ENCODE measurements at regions not wholly inside any gene's neighbourhood (a gene's known extent, or its start where the extent isn't known, plus 50 kb on each side); places are given as distances from the start of the nearest gene placed in this dataset.

GRCh38 chr13:73721571-73721970 is 412.6 kb downstream of the KLF12 start:
- CTCF ChIA-PET = interaction anchor here (1.2 kb wide), 1 partner anchor 566 kb away, joined by 3 read pairs; no protein-coding TSS in a partner anchor
- no peaks in the 10 kb centered on the region for H3K27me3 Mint-ChIP-seq
- POLR2A ChIA-PET = no interaction called here

GRCh38 chr13:73720216-73720840 is 413.9 kb downstream of the KLF12 start:
- no peak overlapping the region for H3K27ac Mint-ChIP-seq
- H3K36me3 Mint-ChIP-seq (ENCODE audit: low read depth) = peaks cover 4% of the 10 kb centered on the region
- POLR2A ChIA-PET = no interaction called here
- no peak for TF ChIP-seq CTCF (IDR thresholded peaks at IDR 0.05)
- peaks cover 41% of the 10 kb centered on the region for H3K4me1 Mint-ChIP-seq (ENCODE audit: low read depth)
- CTCF ChIA-PET = interaction anchor here (1.2 kb wide), 1 partner anchor 567 kb away, joined by 3 read pairs; no protein-coding TSS in a partner anchor
- no peaks in the 10 kb centered on the region for H3K27me3 Mint-ChIP-seq
- no peaks in the 10 kb centered on the region for H3K9me3 Mint-ChIP-seq
- DNase-seq (no peak), ATAC-seq (no peak)
- H3K4me3 Mint-ChIP-seq = no peak overlapping the region
- intact Hi-C loops (cut with micrococcal nuclease) = no loop called here

More at GRCh38 chr13:73721571-73721970, 412.6 kb downstream of the KLF12 start:
- peaks cover 29% of the 10 kb centered on the region for H3K4me1 Mint-ChIP-seq (ENCODE audit: low read depth)
- H3K4me3 Mint-ChIP-seq = no peak overlapping the region
- intact Hi-C loops (cut with micrococcal nuclease) = no loop called here
- H3K27ac Mint-ChIP-seq = no peak overlapping the region
- peaks cover 4% of the 10 kb centered on the region for H3K36me3 Mint-ChIP-seq (ENCODE audit: low read depth)
- DNase-seq (no peak), ATAC-seq (no peak)
- TF ChIP-seq CTCF (IDR thresholded peaks at IDR 0.05) = no peak
- no peaks in the 10 kb centered on the region for H3K9me3 Mint-ChIP-seq

- H3K27ac Mint-ChIP-seq = no peak overlapping the region
- ChIA-PET CTCF (interaction anchor here (1.3 kb wide), 1 partner anchor 10 kb away, joined by 4 read pairs; no protein-coding TSS in a partner anchor), POLR2A (no interaction called here)
- no peak for DNase-seq
- H3K9me3 Mint-ChIP-seq = no peaks in the 10 kb centered on the region
- no peak for ATAC-seq
- H3K4me1 Mint-ChIP-seq (ENCODE audit: low read depth) = peaks cover 55% of the 10 kb centered on the region
- no peaks in the 10 kb centered on the region for H3K27me3 Mint-ChIP-seq
- no peak for TF ChIP-seq CTCF (IDR thresholded peaks at IDR 0.05)
- intact Hi-C loops (cut with micrococcal nuclease) = no loop called here
- H3K4me3 Mint-ChIP-seq = no peak overlapping the region
- peaks cover 15% of the 10 kb centered on the region for H3K36me3 Mint-ChIP-seq (ENCODE audit: low read depth)
Measured at GRCh38 chr13:73718246-73718645, 416.0 kb downstream of the KLF12 start.

GRCh38 chr13:73717632-73718031 is 416.6 kb downstream of the KLF12 start:
- intact Hi-C loops (cut with micrococcal nuclease) = no loop called here
- Mint-ChIP-seq H3K27ac (no peak overlapping the region), H3K27me3 (no peaks in the 10 kb centered on the region), H3K9me3 (no peaks in the 10 kb centered on the region), H3K36me3 (ENCODE audit: low read depth) (peaks cover 21% of the 10 kb centered on the region), H3K4me3 (no peak overlapping the region), H3K4me1 (ENCODE audit: low read depth) (peaks cover 55% of the 10 kb centered on the region)
- no peak for TF ChIP-seq CTCF (IDR thresholded peaks at IDR 0.05)
- no peak for DNase-seq
- POLR2A ChIA-PET = no interaction called here
- CTCF ChIA-PET = interaction anchor here (1.3 kb wide), 1 partner anchor 11 kb away, joined by 4 read pairs; no protein-coding TSS in a partner anchor
- peak; percentile 21 for ATAC-seq

- H3K4me3 Mint-ChIP-seq = peak overlapping the region; percentile 45
- intact Hi-C loops (cut with micrococcal nuclease) = no loop called here
- peak; percentile 71 for ATAC-seq
- H3K9me3 Mint-ChIP-seq = no peaks in the 10 kb centered on the region
- H3K4me1 Mint-ChIP-seq (ENCODE audit: low read depth) = peaks cover 45% of the 10 kb centered on the region
- CTCF ChIA-PET = interaction anchor here (1.1 kb wide), 1 partner anchor 1504 kb away, joined by 3 read pairs; no protein-coding TSS in a partner anchor
- DNase-seq = no peak
- POLR2A ChIA-PET = no interaction called here
- H3K36me3 Mint-ChIP-seq (ENCODE audit: low read depth) = peaks cover 23% of the 10 kb centered on the region
- H3K27ac Mint-ChIP-seq = peak overlapping the region; percentile 80
- H3K27me3 Mint-ChIP-seq = no peaks in the 10 kb centered on the region
- no peak for TF ChIP-seq CTCF (IDR thresholded peaks at IDR 0.05)
Measured at GRCh38 chr13:73715911-73716510, 418.2 kb downstream of the KLF12 start.
